Endodermal cell (in vitro differentiated cells): ENCODE measurements at regions not wholly inside any gene's neighbourhood (a gene's known extent, or its start where the extent isn't known, plus 50 kb on each side); places are given as distances from the start of the nearest gene placed in this dataset.

Experiments
- DNase-seq: peaks from one replicate; pipeline ENCODE4 v3.0.0-alpha.2; 2017
- H3K27ac ChIP-seq: 2 replicates; pipeline ENCODE4 v1.5.1; 2013; ENCODE audit warnings: mild to moderate bottlenecking, low read depth, low read length, moderate library complexity
- H3K27me3 ChIP-seq: 2 replicates; pipeline ENCODE4 v1.6.1; 2013; ENCODE audit warnings: mild to moderate bottlenecking, low read length, moderate library complexity; ENCODE audit not compliant: insufficient read depth, control insufficient read depth, poor library complexity, severe bottlenecking
- H3K36me3 ChIP-seq: 2 replicates; pipeline ENCODE4 v1.7.0; 2013; ENCODE audit warnings: mild to moderate bottlenecking, low read length, moderate library complexity; ENCODE audit not compliant: control insufficient read depth, insufficient read depth
- H3K4me1 ChIP-seq: one replicate; pipeline ENCODE4 v1.7.0; 2013; ENCODE audit warnings: low read length; ENCODE audit not compliant: control insufficient read depth, insufficient read depth
- H3K4me3 ChIP-seq: 2 replicates; pipeline ENCODE4 v1.5.1; 2013; ENCODE audit warnings: mild to moderate bottlenecking, low read length, moderate library complexity
- H3K9ac ChIP-seq: 2 replicates; pipeline ENCODE4 v1.6.1; 2013; ENCODE audit warnings: mild to moderate bottlenecking, low read length, moderate library complexity; ENCODE audit not compliant: poor library complexity, severe bottlenecking; ENCODE audit errors: extremely low read depth
- H3K9me3 ChIP-seq: 2 replicates; pipeline ENCODE4 v1.6.1; 2013; ENCODE audit warnings: mild to moderate bottlenecking, low read length, moderate library complexity; ENCODE audit not compliant: control insufficient read depth
- H3K27ac Mint-ChIP-seq: 2 replicates; pipeline ENCODE4 v1.8.0; 2020; ENCODE audit warnings: mixed read lengths
- H3K27me3 Mint-ChIP-seq: 2 replicates; pipeline ENCODE4 v1.8.0; 2021; ENCODE audit warnings: mild to moderate bottlenecking, mixed read lengths; ENCODE audit not compliant: insufficient read depth
- H3K36me3 Mint-ChIP-seq: 2 replicates; pipeline ENCODE4 v1.8.0; 2020; ENCODE audit warnings: low read depth, mixed read lengths
- H3K4me1 Mint-ChIP-seq: 2 replicates; pipeline ENCODE4 v1.8.0; 2020; ENCODE audit warnings: mixed read lengths
- H3K4me3 Mint-ChIP-seq: 2 replicates; pipeline ENCODE4 v1.8.0; 2020; ENCODE audit warnings: mild to moderate bottlenecking, moderate library complexity, mixed read lengths
- H3K9me3 Mint-ChIP-seq: 2 replicates; pipeline ENCODE4 v1.8.0; 2020; ENCODE audit warnings: mild to moderate bottlenecking, mixed read lengths
- WGBS, 2 experiments: methylation state at CpG; one replicate each; pipeline versions ENCODE4 v1.1.5 to v1.1.7; 2013; ENCODE audit warnings: missing lambda C conversion rate in 2 of 2, mixed read lengths in 1 of 2; ENCODE audit not compliant: insufficient coverage in 1 of 2, insufficient read length in 1 of 2; 5-methylcytosine and 5-hydroxymethylcytosine counted together
- TF ChIP-seq, protein P1 (sequence below): fragments of 200-600 bp; sonication (generic); conservative IDR thresholded peaks from 2 replicates; pipeline ENCODE4 v1.5.0; 2021; ENCODE audit warnings: antibody characterized with exemption, mild to moderate bottlenecking

DNA sequence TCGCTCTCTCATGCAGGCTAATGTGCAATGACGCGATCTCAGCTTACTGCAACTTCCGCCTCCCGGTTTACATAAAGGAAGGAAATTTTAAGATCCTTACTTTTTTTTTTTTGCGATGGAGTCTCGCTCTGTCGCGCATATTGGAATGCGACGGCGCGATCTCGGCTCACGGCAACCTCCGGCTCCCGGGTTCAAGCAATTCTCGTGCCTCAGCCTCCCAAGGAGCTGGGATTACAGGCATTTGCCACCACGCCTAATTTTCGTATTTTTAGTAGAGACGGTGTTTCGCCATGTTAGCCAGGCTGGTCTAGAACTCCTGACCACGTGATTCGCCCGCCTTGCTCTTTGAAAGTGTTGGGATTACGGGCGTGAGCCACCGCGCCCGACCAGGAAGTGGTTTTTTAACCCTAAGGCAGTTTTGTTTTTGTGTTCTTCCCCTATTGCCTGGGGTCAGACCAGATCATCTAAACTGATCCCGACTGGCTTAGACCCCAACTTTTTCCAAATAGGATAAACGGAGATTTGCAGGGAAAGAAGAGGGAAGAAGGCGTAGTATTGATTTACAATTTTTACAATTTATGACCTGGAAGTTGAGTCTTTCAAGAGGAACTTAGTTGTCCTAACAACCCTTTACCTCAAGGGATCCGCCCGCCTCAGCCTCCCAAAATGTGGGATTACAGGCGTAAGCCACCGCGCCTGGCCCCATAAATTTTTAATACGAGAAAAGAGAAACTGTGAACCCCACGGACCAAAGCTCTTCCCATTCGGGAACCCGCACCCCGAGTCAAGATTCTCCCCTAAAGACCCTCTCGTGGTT is 142.0 kb downstream of the ZNF737 start:
- Histone ChIP-seq H3K4me3 (peak overlapping the region; percentile 88), H3K27me3 (no peaks in the 10 kb centered on the region), H3K27ac (peak overlapping the region; percentile 12), H3K9ac (peak overlapping the region; percentile 89), H3K9me3 (peaks cover 11% of the 10 kb centered on the region), H3K4me1 (no peaks in the 10 kb centered on the region), H3K36me3 (peaks cover 23% of the 10 kb centered on the region)
- Mint-ChIP-seq H3K27ac (peak overlapping the region; percentile 97), H3K4me3 (peak overlapping the region; percentile 95), H3K9me3 (no peaks in the 10 kb centered on the region), H3K36me3 (peaks cover 34% of the 10 kb centered on the region), H3K27me3 (no peaks in the 10 kb centered on the region), H3K4me1 (peaks cover 16% of the 10 kb centered on the region)
- peak; percentile 67 for DNase-seq
- TF ChIP-seq, protein P1, sequence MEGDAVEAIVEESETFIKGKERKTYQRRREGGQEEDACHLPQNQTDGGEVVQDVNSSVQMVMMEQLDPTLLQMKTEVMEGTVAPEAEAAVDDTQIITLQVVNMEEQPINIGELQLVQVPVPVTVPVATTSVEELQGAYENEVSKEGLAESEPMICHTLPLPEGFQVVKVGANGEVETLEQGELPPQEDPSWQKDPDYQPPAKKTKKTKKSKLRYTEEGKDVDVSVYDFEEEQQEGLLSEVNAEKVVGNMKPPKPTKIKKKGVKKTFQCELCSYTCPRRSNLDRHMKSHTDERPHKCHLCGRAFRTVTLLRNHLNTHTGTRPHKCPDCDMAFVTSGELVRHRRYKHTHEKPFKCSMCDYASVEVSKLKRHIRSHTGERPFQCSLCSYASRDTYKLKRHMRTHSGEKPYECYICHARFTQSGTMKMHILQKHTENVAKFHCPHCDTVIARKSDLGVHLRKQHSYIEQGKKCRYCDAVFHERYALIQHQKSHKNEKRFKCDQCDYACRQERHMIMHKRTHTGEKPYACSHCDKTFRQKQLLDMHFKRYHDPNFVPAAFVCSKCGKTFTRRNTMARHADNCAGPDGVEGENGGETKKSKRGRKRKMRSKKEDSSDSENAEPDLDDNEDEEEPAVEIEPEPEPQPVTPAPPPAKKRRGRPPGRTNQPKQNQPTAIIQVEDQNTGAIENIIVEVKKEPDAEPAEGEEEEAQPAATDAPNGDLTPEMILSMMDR = no peak
- WGBS, 2 experiments = 2 to 6% methylated on average over 13 to 42 of the region's 44 CpGs

DNA sequence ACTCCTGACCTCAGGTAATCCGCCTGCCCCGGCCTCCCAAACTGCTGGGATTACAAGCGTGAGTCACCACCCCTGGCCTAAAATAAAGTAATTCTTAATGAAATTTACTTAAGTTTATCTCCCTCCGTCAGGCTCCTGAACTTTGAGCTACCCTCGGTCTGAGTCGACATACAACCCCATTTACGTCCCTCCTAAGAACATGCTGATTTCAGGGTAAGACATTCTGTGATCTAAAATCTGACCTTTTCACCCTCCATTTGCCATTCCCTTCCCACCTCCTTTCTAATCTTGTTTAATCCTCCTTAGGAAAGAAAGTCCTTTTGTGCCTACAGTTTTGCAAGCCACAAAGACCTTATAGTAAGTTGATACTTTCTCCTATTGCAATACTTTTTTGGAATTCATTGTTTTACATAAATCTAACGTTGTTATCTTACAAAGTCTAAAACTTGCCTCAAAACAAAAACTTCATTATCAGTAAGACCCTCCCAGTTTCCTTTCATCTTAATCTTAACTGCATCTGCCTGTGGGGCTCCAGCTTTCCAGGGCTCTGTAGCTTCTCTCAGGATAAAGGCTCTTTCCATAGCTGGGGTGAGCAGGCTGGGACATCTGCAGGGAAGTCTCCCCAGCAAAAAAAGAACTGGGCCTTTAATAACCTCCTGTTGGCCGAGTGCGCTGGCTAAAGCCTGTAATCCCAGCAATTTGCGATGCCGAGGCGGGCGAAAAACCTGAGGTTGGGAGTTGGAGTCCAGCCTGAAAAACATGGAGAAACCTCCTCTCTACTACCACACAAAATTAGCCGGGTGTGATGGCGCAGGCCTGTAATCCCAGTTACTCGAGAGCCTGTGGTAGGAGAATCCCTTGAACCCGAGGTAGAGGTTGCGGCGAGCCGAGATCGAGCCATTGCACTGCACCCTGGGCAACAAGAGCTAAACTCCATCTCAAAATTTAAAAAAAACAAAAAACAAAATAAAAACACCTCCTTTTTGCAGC is 143.1 kb downstream of the ZNF737 start:
- Mint-ChIP-seq H3K27me3 (no peaks in the 10 kb centered on the region), H3K27ac (peak overlapping the region; percentile 60), H3K36me3 (peaks cover 42% of the 10 kb centered on the region), H3K4me1 (peaks cover 15% of the 10 kb centered on the region), H3K4me3 (peak overlapping the region; percentile 95), H3K9me3 (no peaks in the 10 kb centered on the region)
- Histone ChIP-seq H3K9ac (peak overlapping the region; percentile 89), H3K4me3 (peak overlapping the region; percentile 88), H3K27me3 (no peaks in the 10 kb centered on the region), H3K36me3 (peaks cover 33% of the 10 kb centered on the region), H3K9me3 (peaks cover 12% of the 10 kb centered on the region), H3K4me1 (no peaks in the 10 kb centered on the region), H3K27ac (no peak overlapping the region)
- peak; percentile 47 for DNase-seq
- 58 to 76% methylated on average over 7 to 19 of the region's 22 CpGs for WGBS, 2 experiments
- TF ChIP-seq, protein P1 = no peak

DNA sequence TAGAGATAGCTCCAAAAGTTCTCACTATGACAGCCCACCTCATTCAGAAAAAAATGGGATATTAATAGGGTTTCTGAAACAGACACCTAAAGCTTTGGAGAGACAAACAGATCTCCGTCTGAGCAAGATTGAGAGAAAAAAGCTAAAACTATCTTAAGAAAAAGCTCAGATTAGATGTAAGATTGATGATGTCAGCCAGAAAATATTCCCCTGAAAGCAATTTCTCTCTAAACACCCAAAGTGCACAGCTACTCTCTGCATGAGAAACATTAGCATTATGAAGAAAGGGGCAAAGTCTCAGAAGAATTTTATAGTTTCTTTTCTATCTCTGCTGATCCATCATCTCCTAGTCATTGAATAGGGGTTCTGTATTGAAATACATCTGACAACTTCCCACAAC is 148.9 kb downstream of the ZNF737 start:
- H3K9me3 Mint-ChIP-seq = peaks cover 3% of the 10 kb centered on the region

More for the DNA sequence above, 148.9 kb downstream of the ZNF737 start:
- Histone ChIP-seq H3K4me1 (no peaks in the 10 kb centered on the region), H3K9me3 (peaks cover 42% of the 10 kb centered on the region), H3K4me3 (peak overlapping the region; percentile 65), H3K27me3 (no peaks in the 10 kb centered on the region), H3K36me3 (peaks cover 80% of the 10 kb centered on the region), H3K27ac (no peak overlapping the region), H3K9ac (no peak overlapping the region)
- no peak overlapping the region for H3K27ac Mint-ChIP-seq
- H3K27me3 Mint-ChIP-seq = no peaks in the 10 kb centered on the region
- DNase-seq = no peak
- peaks cover 31% of the 10 kb centered on the region for H3K4me1 Mint-ChIP-seq
- WGBS, 2 experiments = 80% methylated on average over 1 of the region's 1 CpG; no CpG with 5 or more reads in 1 of the 2 experiments
- TF ChIP-seq, protein P1 = no peak
- H3K4me3 Mint-ChIP-seq = no peak overlapping the region
- peaks cover 59% of the 10 kb centered on the region for H3K36me3 Mint-ChIP-seq
